Bronchial epithelial cell (primary cell): ENCODE measurements at regions not wholly inside any gene's neighbourhood (a gene's known extent, or its start where the extent isn't known, plus 50 kb on each side); places are given as distances from the start of the nearest gene placed in this dataset.

Experiments
- DNase-seq: peaks from one replicate; pipeline ENCODE4 v3.0.0-alpha.2; 2010; ENCODE audit warnings: low read depth
- FAIRE-seq: peaks from 2 replicates; lab custom pipeline; 2011; peaks lifted over from hg19 to GRCh38; lab: Jason Lieb, UNC
- H3K27me3 ChIP-seq: 2 replicates; pipeline ENCODE4 v1.5.1; 2011; ENCODE audit warnings: low read length; ENCODE audit not compliant: control insufficient read depth, insufficient read depth
- H3K36me3 ChIP-seq: 2 replicates; pipeline ENCODE4 v1.5.1; 2011; ENCODE audit warnings: low read length; ENCODE audit not compliant: control insufficient read depth, insufficient read depth
- H3K4me3 ChIP-seq: 2 replicates; pipeline ENCODE4 v1.5.1; 2011; ENCODE audit warnings: mild to moderate bottlenecking, low read depth, low read length, control low read depth
- TF ChIP-seq, protein P1 (sequence below): IDR thresholded peaks from 2 replicates; pipeline ENCODE4 v1.5.1; 2011; ENCODE audit warnings: mild to moderate bottlenecking, moderate library complexity, low read length, control low read depth, inconsistent platforms; ENCODE audit not compliant: insufficient read depth, severe bottlenecking

DNA sequence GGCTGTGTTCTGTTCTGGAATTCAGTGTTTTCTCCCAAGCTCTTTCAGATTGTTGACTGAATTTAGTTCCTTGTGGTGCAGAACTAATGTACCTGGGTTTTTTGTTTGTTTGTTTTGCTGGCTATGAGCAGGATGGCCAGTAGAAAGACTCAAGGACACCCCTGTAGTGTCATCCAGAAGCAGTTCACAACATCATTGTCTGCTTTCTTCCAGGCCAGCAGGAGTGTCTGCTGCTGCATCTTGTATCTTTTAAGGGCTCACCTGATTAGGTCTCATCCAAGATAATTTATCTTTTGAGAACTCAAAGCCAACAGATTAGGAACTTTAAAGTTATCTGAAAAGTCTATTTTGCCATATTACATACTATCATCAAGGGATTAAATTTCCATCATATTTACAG, 318.5 kb upstream of the MC4R start:
- Histone ChIP-seq H3K36me3 (no peaks in the 10 kb centered on the region), H3K27me3 (no peaks in the 10 kb centered on the region), H3K4me3 (no peak overlapping the region)
- DNase-seq (no peak), FAIRE-seq (no peak)
- TF ChIP-seq, protein P1, sequence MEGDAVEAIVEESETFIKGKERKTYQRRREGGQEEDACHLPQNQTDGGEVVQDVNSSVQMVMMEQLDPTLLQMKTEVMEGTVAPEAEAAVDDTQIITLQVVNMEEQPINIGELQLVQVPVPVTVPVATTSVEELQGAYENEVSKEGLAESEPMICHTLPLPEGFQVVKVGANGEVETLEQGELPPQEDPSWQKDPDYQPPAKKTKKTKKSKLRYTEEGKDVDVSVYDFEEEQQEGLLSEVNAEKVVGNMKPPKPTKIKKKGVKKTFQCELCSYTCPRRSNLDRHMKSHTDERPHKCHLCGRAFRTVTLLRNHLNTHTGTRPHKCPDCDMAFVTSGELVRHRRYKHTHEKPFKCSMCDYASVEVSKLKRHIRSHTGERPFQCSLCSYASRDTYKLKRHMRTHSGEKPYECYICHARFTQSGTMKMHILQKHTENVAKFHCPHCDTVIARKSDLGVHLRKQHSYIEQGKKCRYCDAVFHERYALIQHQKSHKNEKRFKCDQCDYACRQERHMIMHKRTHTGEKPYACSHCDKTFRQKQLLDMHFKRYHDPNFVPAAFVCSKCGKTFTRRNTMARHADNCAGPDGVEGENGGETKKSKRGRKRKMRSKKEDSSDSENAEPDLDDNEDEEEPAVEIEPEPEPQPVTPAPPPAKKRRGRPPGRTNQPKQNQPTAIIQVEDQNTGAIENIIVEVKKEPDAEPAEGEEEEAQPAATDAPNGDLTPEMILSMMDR = no peak

DNA sequence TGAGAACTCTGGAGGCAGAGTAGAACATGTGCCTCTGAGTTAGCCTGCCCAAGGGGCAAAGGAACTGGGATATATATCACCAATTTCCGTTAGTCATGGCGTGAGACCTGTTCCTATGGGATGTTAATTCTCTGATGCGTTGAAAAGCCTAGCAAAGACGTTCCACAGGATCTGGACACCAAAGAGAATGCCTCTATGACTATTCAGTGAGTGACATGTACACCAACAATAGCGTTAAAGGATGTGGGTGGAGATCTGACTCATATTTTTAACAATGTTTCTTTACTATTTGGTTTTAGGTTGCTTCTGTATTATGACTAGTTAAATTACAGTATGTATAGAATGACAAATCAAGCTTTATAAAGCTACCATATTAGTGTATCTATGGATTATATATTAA, 320.9 kb upstream of the MC4R start:
- TF ChIP-seq, protein P1 = no peak
- Histone ChIP-seq H3K27me3 (no peaks in the 10 kb centered on the region), H3K4me3 (no peak overlapping the region), H3K36me3 (no peaks in the 10 kb centered on the region)
- DNase-seq (peak; percentile 97), FAIRE-seq (peak; percentile 32)

DNA sequence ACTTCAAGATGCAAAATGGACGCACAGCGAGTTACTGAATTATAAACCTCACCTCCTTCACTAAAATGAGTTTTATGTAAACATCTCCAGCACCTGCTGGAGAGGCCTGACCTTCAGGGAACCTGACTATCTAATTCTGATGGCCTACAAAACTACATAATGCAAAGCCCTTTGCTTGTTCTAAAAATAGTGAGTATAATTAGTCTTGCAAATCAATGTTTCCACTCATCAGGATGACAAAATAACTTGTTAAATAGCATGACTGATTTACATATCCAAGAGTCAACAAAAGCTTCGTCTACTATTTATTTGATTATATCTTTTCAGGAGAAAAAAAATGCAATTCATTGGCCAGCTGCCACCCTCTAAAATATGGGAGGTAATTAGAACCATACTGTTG, 326.3 kb upstream of the MC4R start:
- no peak overlapping the region for H3K4me3 ChIP-seq
- FAIRE-seq (no peak), DNase-seq (no peak)
- H3K36me3 ChIP-seq = no peaks in the 10 kb centered on the region
- TF ChIP-seq, protein P1 = no peak
- H3K27me3 ChIP-seq = no peaks in the 10 kb centered on the region

DNA sequence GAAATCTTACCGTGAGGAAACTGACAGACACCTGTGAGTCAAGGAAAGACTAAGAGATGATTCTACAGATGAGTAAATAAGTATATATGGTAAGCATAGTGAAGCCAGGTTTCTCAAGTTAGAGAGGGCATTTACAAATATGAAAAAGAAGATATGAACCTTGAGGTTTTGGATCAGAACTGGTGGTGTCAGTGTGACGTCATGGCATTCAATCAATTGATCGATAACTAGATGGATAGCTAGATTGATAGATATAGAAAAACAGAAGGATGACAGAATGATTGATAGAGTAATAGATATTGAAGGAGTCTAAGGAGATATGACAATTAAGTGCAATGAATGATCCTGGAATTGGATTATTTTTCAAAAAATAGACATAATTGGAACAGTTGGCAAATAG, 350.2 kb upstream of the MC4R start:
- Histone ChIP-seq H3K36me3 (no peaks in the 10 kb centered on the region), H3K4me3 (no peak overlapping the region), H3K27me3 (no peaks in the 10 kb centered on the region)
- no peak for FAIRE-seq
- TF ChIP-seq, protein P1 = no peak
- DNase-seq = no peak

DNA sequence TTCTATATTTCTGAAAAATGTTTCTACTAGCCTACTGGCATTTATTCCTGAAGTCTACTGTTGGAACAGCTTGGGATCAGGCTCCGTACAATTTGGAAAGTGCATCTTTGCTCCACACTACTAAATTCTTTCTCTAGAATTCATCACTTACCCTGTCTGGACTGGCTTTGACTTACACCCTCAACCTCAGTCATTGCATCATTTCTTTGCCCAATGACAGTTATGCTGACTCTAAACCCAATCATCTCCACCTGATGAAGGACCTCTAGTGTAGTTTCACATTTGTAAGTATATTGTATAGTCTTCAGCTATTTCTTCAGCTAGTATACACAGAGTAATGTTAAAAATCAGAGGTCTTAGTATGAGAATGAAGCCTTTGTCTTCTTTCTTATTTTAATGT, 359.6 kb upstream of the MC4R start:
- Histone ChIP-seq H3K27me3 (no peaks in the 10 kb centered on the region), H3K4me3 (no peak overlapping the region), H3K36me3 (no peaks in the 10 kb centered on the region)
- FAIRE-seq = no peak
- TF ChIP-seq, protein P1 = no peak
- DNase-seq = peak; percentile 50

DNA sequence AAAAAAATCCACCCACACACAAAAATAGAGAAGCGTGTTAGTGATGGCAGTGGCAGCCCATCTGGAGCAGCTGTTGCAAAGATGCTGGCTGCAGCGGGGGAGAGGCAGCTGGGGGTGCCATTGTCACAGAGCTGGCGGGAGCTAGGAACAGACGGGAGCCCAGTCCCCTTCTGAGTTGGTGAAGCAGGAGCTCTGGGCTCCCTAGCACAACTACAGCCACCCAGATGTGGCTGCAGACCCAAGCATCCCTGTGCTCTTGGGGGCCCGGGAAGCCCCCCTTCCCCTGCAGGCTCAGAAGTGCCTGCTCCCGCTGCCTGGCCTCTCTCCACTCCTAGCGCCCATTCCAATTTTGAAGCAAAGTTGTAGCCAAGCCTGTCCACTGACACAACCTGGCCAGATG, 366.6 kb upstream of the MC4R start:
- FAIRE-seq (no peak), DNase-seq (no peak)
- Histone ChIP-seq H3K27me3 (no peaks in the 10 kb centered on the region), H3K36me3 (no peaks in the 10 kb centered on the region), H3K4me3 (no peak overlapping the region)
- TF ChIP-seq, protein P1 = no peak
